Tibial artery (tissue), 4 donors: ENCODE measurements at regions not wholly inside any gene's neighbourhood (a gene's known extent, or its start where the extent isn't known, plus 50 kb on each side); places are given as distances from the start of the nearest gene placed in this dataset.
A peak's percentile ranks its signal among the peaks of the same experiment; 100 is the strongest.

Experiments
- DNase-seq, 2 donors: peaks; one replicate each; pipeline ENCODE4 v3.0.0-alpha.2; 2019
- H3K27ac ChIP-seq, 2 donors: fragments of 200-600 bp; sonication (generic) in 1 of 2; 1 replicate in 1 of 2; 2 replicates in 1 of 2; pipeline ENCODE4 v1.5.1; 2018 to 2019; ENCODE audit warnings: mild to moderate bottlenecking in 1 of 2
- H3K27me3 ChIP-seq, 2 donors: fragments of 200-600 bp; sonication (generic) in 1 of 2; one replicate each; pipeline versions ENCODE4 v1.5.1 to v1.6.0; 2016 to 2019
- H3K36me3 ChIP-seq, 3 donors: fragments of 200-600 bp; sonication (generic) in 2 of 3; one replicate each; pipeline ENCODE4 v1.5.1; 2016 to 2019; ENCODE audit warnings: mild to moderate bottlenecking in 2 of 3
- H3K4me1 ChIP-seq, 4 donors: fragments of 200-600 bp; sonication (generic) in 2 of 4; 1 replicate in 3 of 4; 2 replicates in 1 of 4; pipeline ENCODE4 v1.5.1; 2016 to 2019
- H3K4me3 ChIP-seq, 2 donors: fragments of 200-600 bp; sonication (generic) in 1 of 2; 1 replicate in 1 of 2; 2 replicates in 1 of 2; pipeline ENCODE4 v1.5.1; 2018 to 2019; ENCODE audit warnings: mild to moderate bottlenecking in 2 of 2
- H3K9me3 ChIP-seq, 3 donors: fragments of 200-600 bp; sonication (generic) in 1 of 3; one replicate each; pipeline ENCODE4 v1.5.1; 2016 to 2019
- intact Hi-C: fragments of 100-400 bp; cut with DNase I; formaldehyde crosslinking; loops from one replicate; pipeline ENCODE4 v1.15.0; 2023; ENCODE audit warnings: low total_unique reads
- TF ChIP-seq, protein P1 (sequence below), 2 experiments: fragments of 200-600 bp in 1 of 2; fragments of 450-650 bp in 1 of 2; IDR thresholded peaks; one replicate each; pipeline ENCODE4 v1.5.1; 2017 to 2019; ENCODE audit warnings: antibody characterized with exemption in 2 of 2, mild to moderate bottlenecking in 1 of 2, moderate library complexity in 1 of 2

GRCh38 chr6:101108286-101108685 is 227.2 kb upstream of the ASCC3 start:
- Histone ChIP-seq H3K36me3 (no peaks in the 10 kb centered on the region), H3K9me3 (no peaks in the 10 kb centered on the region), H3K4me1 (no peaks in the 10 kb centered on the region), H3K27me3 (no peaks in the 10 kb centered on the region), H3K27ac (no peak overlapping the region), H3K4me3 (no peak overlapping the region)
- intact Hi-C loops: no loop called here
- TF ChIP-seq, protein P1, sequence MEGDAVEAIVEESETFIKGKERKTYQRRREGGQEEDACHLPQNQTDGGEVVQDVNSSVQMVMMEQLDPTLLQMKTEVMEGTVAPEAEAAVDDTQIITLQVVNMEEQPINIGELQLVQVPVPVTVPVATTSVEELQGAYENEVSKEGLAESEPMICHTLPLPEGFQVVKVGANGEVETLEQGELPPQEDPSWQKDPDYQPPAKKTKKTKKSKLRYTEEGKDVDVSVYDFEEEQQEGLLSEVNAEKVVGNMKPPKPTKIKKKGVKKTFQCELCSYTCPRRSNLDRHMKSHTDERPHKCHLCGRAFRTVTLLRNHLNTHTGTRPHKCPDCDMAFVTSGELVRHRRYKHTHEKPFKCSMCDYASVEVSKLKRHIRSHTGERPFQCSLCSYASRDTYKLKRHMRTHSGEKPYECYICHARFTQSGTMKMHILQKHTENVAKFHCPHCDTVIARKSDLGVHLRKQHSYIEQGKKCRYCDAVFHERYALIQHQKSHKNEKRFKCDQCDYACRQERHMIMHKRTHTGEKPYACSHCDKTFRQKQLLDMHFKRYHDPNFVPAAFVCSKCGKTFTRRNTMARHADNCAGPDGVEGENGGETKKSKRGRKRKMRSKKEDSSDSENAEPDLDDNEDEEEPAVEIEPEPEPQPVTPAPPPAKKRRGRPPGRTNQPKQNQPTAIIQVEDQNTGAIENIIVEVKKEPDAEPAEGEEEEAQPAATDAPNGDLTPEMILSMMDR (IDR thresholded peaks at IDR 0.05): no peak
- DNase-seq: no peak

GRCh38 chr6:101110814-101111213 is 229.7 kb upstream of the ASCC3 start:
- Histone ChIP-seq H3K9me3 (no peaks in the 10 kb centered on the region), H3K27ac (no peak overlapping the region), H3K4me3 (no peak overlapping the region), H3K4me1 (no peaks in the 10 kb centered on the region), H3K36me3 (no peaks in the 10 kb centered on the region), H3K27me3 (no peaks in the 10 kb centered on the region)
- DNase-seq: no peak
- TF ChIP-seq, protein P1 (IDR thresholded peaks at IDR 0.05): no peak
- intact Hi-C loops: no loop called here

DNA sequence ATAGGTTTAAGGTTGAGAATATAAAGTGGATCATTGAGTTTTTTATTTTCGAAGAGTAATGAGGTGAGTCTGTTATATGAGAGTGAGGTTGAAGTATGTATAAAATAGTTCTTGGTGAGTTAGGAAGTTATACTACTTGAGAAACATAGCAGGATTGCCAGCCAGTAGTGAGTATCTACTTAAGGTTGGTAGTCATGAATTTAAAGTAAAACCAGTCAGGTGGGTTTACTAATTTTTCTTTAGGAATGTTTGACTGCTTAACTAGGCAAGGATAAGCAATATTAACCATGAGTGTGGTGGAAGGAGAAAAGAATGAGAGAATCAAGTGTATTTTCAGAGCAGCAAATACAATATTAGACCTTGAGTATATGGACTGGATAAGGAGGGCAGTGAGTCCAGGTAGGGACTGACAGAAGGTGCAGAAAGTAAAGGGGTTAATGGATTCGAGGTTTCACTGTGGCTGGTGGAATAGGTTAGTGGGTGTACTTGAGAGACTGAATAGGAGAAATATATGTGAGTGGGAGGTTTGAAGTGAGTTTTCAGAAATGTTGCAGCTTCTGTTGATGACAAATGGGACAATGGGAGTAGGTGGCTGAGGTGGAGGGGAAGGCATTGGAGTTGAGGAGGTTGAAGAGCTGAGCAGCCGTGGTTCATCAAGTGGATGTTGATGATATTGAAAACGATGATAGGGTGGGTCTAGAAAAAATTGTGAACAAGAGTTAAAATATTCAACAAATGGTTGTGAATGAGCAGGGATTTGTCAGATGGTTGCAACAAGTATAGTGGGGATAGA is 232.5 kb upstream of the ASCC3 start:
- DNase-seq: no peak
- TF ChIP-seq, protein P1 (IDR thresholded peaks at IDR 0.05): no peak
- no peaks in the 10 kb centered on the region for H3K9me3 ChIP-seq

GRCh38 chr6:101114703-101115102 is 233.6 kb upstream of the ASCC3 start:
- no peak for DNase-seq
- intact Hi-C loops: no loop called here
- no peaks in the 10 kb centered on the region for H3K4me1 ChIP-seq

More for the DNA sequence above, 232.5 kb upstream of the ASCC3 start:
- no peaks in the 10 kb centered on the region for H3K27me3 ChIP-seq
- H3K36me3 ChIP-seq: no peaks in the 10 kb centered on the region
- no peak overlapping the region for H3K4me3 ChIP-seq
- H3K4me1 ChIP-seq: no peaks in the 10 kb centered on the region
- no peak overlapping the region for H3K27ac ChIP-seq
- intact Hi-C loops: no loop called here

DNA sequence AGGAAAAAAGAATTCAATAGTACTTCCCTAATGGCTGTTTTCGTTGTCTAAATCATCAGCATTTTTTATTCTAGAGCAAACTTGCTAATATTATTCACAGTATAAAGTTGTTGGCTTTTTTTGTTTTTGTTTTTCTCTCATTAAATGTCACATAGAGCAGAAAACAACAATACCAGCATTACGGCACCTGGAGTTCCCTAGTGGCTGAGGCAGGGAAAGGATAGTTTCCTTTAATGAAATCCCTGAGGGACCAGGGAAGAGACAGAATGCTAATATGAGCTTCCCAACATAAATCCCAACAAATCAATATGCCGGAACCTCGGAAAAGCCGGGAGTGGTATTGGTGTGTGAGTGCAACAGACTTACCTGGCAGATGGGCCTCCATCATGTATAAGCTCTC is 235.2 kb upstream of the ASCC3 start:
- H3K27me3 ChIP-seq: no peaks in the 10 kb centered on the region
- TF ChIP-seq, protein P1 (IDR thresholded peaks at IDR 0.05): no peak
- intact Hi-C loops: no loop called here
- H3K36me3 ChIP-seq: no peaks in the 10 kb centered on the region
- H3K4me3 ChIP-seq: no peak overlapping the region
- H3K27ac ChIP-seq: no peak overlapping the region
- DNase-seq: no peak
- no peaks in the 10 kb centered on the region for H3K4me1 ChIP-seq
- no peaks in the 10 kb centered on the region for H3K9me3 ChIP-seq

More at GRCh38 chr6:101114703-101115102, 233.6 kb upstream of the ASCC3 start:
- no peak overlapping the region for H3K27ac ChIP-seq
- TF ChIP-seq, protein P1 (IDR thresholded peaks at IDR 0.05): peak; percentile 35 to 46
- no peaks in the 10 kb centered on the region for H3K36me3 ChIP-seq
- H3K4me3 ChIP-seq: no peak overlapping the region
- no peaks in the 10 kb centered on the region for H3K9me3 ChIP-seq
- no peaks in the 10 kb centered on the region for H3K27me3 ChIP-seq
